IPS DF 4.7 (cell line): ENCODE measurements at regions not wholly inside any gene's neighbourhood (a gene's known extent, or its start where the extent isn't known, plus 50 kb on each side); places are given as distances from the start of the nearest gene placed in this dataset.

ENCODE experiments used
- DNase-seq: peaks from one replicate; pipeline ENCODE4 v3.0.0-alpha.2; 2013; ENCODE audit warnings: low spot score; ENCODE audit errors: extremely low read depth

- no peak for DNase-seq
Observed at GRCh38 chr12:61862986-61863385, 397.2 kb upstream of the USP15 start.

GRCh38 chr12:61863811-61864210 is 396.4 kb upstream of the USP15 start:
- DNase-seq, result no peak

GRCh38 chr12:61869796-61870195 is 390.4 kb upstream of the USP15 start:
- no peak for DNase-seq

GRCh38 chr12:61870658-61871484 is 389.3 kb upstream of the USP15 start:
- DNase-seq, result no peak

GRCh38 chr12:61871485-61871810 is 388.8 kb upstream of the USP15 start:
- DNase-seq, result no peak

- DNase-seq, result no peak
Observed at GRCh38 chr12:61879229-61879628, 381.0 kb upstream of the USP15 start.

- DNase-seq, result no peak
Observed at GRCh38 chr12:61880186-61880585, 380.0 kb upstream of the USP15 start.

- DNase-seq, result no peak
Observed at GRCh38 chr12:61891632-61892031, 368.6 kb upstream of the USP15 start.

- DNase-seq, result no peak
Observed at GRCh38 chr12:61894168-61894567, 366.0 kb upstream of the USP15 start.

- DNase-seq, result no peak
Observed at GRCh38 chr12:61896436-61896835, 363.8 kb upstream of the USP15 start.

GRCh38 chr12:61902403-61902802 is 357.8 kb upstream of the USP15 start:
- no peak for DNase-seq

- no peak for DNase-seq
Observed at GRCh38 chr12:61911113-61911512, 349.1 kb upstream of the USP15 start.

- no peak for DNase-seq
Observed at GRCh38 chr12:61915420-61915819, 344.8 kb upstream of the USP15 start.

GRCh38 chr12:61916831-61917230 is 343.4 kb upstream of the USP15 start:
- DNase-seq, result no peak

- no peak for DNase-seq
Observed at GRCh38 chr12:61919686-61920085, 340.5 kb upstream of the USP15 start.

GRCh38 chr12:61920230-61920629 is 340.0 kb upstream of the USP15 start:
- no peak for DNase-seq

GRCh38 chr12:61923152-61923551 is 337.1 kb upstream of the USP15 start:
- DNase-seq, result no peak

GRCh38 chr12:61934564-61934963 is 325.6 kb upstream of the USP15 start:
- DNase-seq, result no peak

- no peak for DNase-seq
Observed at GRCh38 chr12:61939977-61940376, 320.2 kb upstream of the USP15 start.

GRCh38 chr12:61956545-61956944 is 303.7 kb upstream of the USP15 start:
- no peak for DNase-seq

- no peak for DNase-seq
Observed at GRCh38 chr12:61974461-61974860, 285.7 kb upstream of the USP15 start.

GRCh38 chr12:61985830-61986229 is 274.4 kb upstream of the USP15 start:
- no peak for DNase-seq

- no peak for DNase-seq
Observed at GRCh38 chr12:61987173-61987572, 273.0 kb upstream of the USP15 start.

- DNase-seq, result no peak
Observed at GRCh38 chr12:61991661-61992060, 268.5 kb upstream of the USP15 start.
